WTC11 (cell line): ENCODE measurements at regions not wholly inside any gene's neighbourhood (a gene's known extent, or its start where the extent isn't known, plus 50 kb on each side); places are given as distances from the start of the nearest gene placed in this dataset.

Source experiments
- ATAC-seq: fragments of 200-7000 bp; cut with Tn5 transposase; 2 replicates; pipeline ENCODE4 v1.10.0; 2021; ENCODE audit warnings: mild to moderate bottlenecking, moderate library complexity
- CTCF ChIA-PET: fragments of 300-600 bp; sonication (Branson Sonifier 250); formaldehyde crosslinking; loops from one replicate; lab custom pipeline; 2021; ENCODE audit warnings: antibody characterized with exemption; lab: Charles Lee
- POLR2A ChIA-PET: fragments of 350-600 bp; sonication (Branson Sonifier 250); formaldehyde crosslinking; loops from one replicate; lab custom pipeline; 2021; ENCODE audit warnings: antibody characterized with exemption; lab: Charles Lee
- DNase-seq: peaks from one replicate; pipeline ENCODE4 v3.0.0; 2021; ENCODE audit warnings: low spot score
- H3K27ac Mint-ChIP-seq: 2 replicates; pipeline ENCODE4 v1.8.0; 2021; ENCODE audit warnings: mixed read lengths
- H3K27me3 Mint-ChIP-seq: 2 replicates; pipeline ENCODE4 v1.8.0; 2021; ENCODE audit warnings: low read depth, mild to moderate bottlenecking, moderate library complexity, mixed read lengths
- H3K36me3 Mint-ChIP-seq: 2 replicates; pipeline ENCODE4 v1.8.0; 2021; ENCODE audit warnings: mixed read lengths
- H3K4me1 Mint-ChIP-seq: 2 replicates; pipeline ENCODE4 v1.8.0; 2022; ENCODE audit warnings: mixed read lengths
- H3K4me3 Mint-ChIP-seq: 2 replicates; pipeline ENCODE4 v1.8.0; 2021; ENCODE audit warnings: mild to moderate bottlenecking, moderate library complexity, mixed read lengths
- H3K9me3 Mint-ChIP-seq: 2 replicates; pipeline ENCODE4 v1.8.0; 2021; ENCODE audit warnings: mixed read lengths
- ELF4 ChIP-seq: sonication (generic); formaldehyde crosslinking; IDR thresholded peaks from 2 replicates; pipeline ENCODE4 v1.8.1; 2022; ENCODE audit warnings: low read depth, mild to moderate bottlenecking, moderate library complexity, missing genetic modification reagents
- EMX1 ChIP-seq: fragments of 250-450 bp; sonication (Bioruptor Pico); IDR thresholded peaks from 2 replicates; pipeline ENCODE4 v1.8.0; 2021; ENCODE audit warnings: mild to moderate bottlenecking
- FOXJ3 ChIP-seq: sonication (generic); formaldehyde crosslinking; IDR thresholded peaks from 2 replicates; pipeline ENCODE4 v1.9.0; 2021; ENCODE audit warnings: missing genetic modification reagents, mild to moderate bottlenecking, borderline replicate concordance
- GTF2I ChIP-seq: fragments of 250-450 bp; sonication (Bioruptor Pico); conservative IDR thresholded peaks from 2 replicates; pipeline ENCODE4 v1.4.0; 2021; ENCODE audit warnings: mild to moderate bottlenecking
- IRF2 ChIP-seq: sonication (generic); formaldehyde crosslinking; IDR thresholded peaks from 2 replicates; pipeline ENCODE4 v1.8.0; 2022; ENCODE audit warnings: low read depth, missing genetic modification reagents, borderline replicate concordance
- JAZF1 ChIP-seq: fragments of 250-450 bp; sonication (Bioruptor Pico); IDR thresholded peaks from 2 replicates; pipeline ENCODE4 v1.9.0; 2021; ENCODE audit warnings: moderate library complexity, mild to moderate bottlenecking, inconsistent platforms
- KAT7 ChIP-seq: sonication (generic); formaldehyde crosslinking; IDR thresholded peaks from 2 replicates; pipeline ENCODE4 v1.8.1; 2023; ENCODE audit warnings: missing genetic modification reagents, mild to moderate bottlenecking, borderline replicate concordance
- NFATC4 ChIP-seq: fragments of 250-450 bp; sonication (Bioruptor Pico); IDR thresholded peaks from 2 replicates; pipeline ENCODE4 v1.9.0; 2021; ENCODE audit warnings: mild to moderate bottlenecking
- NFYB ChIP-seq: sonication (generic); formaldehyde crosslinking; conservative IDR thresholded peaks from 2 replicates; pipeline ENCODE4 v1.8.0; 2022; ENCODE audit warnings: low read depth, missing genetic modification reagents
- OVOL2 ChIP-seq: fragments of 250-450 bp; sonication (Bioruptor Pico); IDR thresholded peaks from 2 replicates; pipeline ENCODE4 v1.9.0; 2021; ENCODE audit warnings: mild to moderate bottlenecking, borderline replicate concordance
- SP1 ChIP-seq: sonication (generic); formaldehyde crosslinking; conservative IDR thresholded peaks from 2 replicates; pipeline ENCODE4 v1.8.1; 2022; ENCODE audit warnings: missing genetic modification reagents
- TP53 ChIP-seq: sonication (generic); formaldehyde crosslinking; IDR thresholded peaks from 2 replicates; pipeline ENCODE4 v1.8.1; 2023; ENCODE audit warnings: mild to moderate bottlenecking, missing genetic modification reagents
- ZNF232 ChIP-seq: sonication (generic); formaldehyde crosslinking; IDR thresholded peaks from 2 replicates; pipeline ENCODE4 v1.8.0; 2022; ENCODE audit warnings: mild to moderate bottlenecking, missing genetic modification reagents
- ZNF317 ChIP-seq: sonication (generic); formaldehyde crosslinking; IDR thresholded peaks from 2 replicates; pipeline ENCODE4 v1.8.1; 2023; ENCODE audit warnings: low read depth, mild to moderate bottlenecking, moderate library complexity, missing genetic modification reagents, borderline replicate concordance
- ZNF423 ChIP-seq: fragments of 250-450 bp; sonication (Bioruptor Pico); IDR thresholded peaks from 2 replicates; pipeline ENCODE4 v2.1.2; 2022; ENCODE audit warnings: mild to moderate bottlenecking, moderate library complexity
- TF ChIP-seq, protein P1 (sequence below): sonication (generic); formaldehyde crosslinking; conservative IDR thresholded peaks from 2 replicates; pipeline ENCODE4 v1.8.1; 2023; ENCODE audit warnings: mild to moderate bottlenecking, low read depth, missing genetic modification reagents, moderate library complexity
- TF ChIP-seq, protein P2 (sequence below): sonication (generic); formaldehyde crosslinking; IDR thresholded peaks from 2 replicates; pipeline ENCODE4 v1.8.1; 2023; ENCODE audit warnings: mild to moderate bottlenecking, missing genetic modification reagents, moderate library complexity
- TF ChIP-seq, protein P3 (sequence below): sonication (generic); formaldehyde crosslinking; conservative IDR thresholded peaks from 2 replicates; pipeline ENCODE4 v1.8.1; 2022; ENCODE audit warnings: mild to moderate bottlenecking, missing genetic modification reagents
- TF ChIP-seq, protein P4 (sequence below): sonication (generic); formaldehyde crosslinking; IDR thresholded peaks from 2 replicates; pipeline ENCODE4 v1.8.0; 2023; ENCODE audit warnings: mild to moderate bottlenecking, missing genetic modification reagents
- TF ChIP-seq, protein P5 (sequence below): sonication (generic); formaldehyde crosslinking; IDR thresholded peaks from 2 replicates; pipeline ENCODE4 v1.8.1; 2023; ENCODE audit warnings: mild to moderate bottlenecking, moderate library complexity, missing genetic modification reagents
- TF ChIP-seq, protein P6 (sequence below): fragments of 250-450 bp; sonication (Bioruptor Pico); IDR thresholded peaks from 2 replicates; pipeline ENCODE4 v1.9.0; 2021; ENCODE audit warnings: mild to moderate bottlenecking
- TF ChIP-seq, protein P7 (sequence below): sonication (generic); formaldehyde crosslinking; IDR thresholded peaks from 2 replicates; pipeline ENCODE4 v1.8.1; 2023; ENCODE audit warnings: mild to moderate bottlenecking, missing genetic modification reagents, moderate library complexity

DNA sequence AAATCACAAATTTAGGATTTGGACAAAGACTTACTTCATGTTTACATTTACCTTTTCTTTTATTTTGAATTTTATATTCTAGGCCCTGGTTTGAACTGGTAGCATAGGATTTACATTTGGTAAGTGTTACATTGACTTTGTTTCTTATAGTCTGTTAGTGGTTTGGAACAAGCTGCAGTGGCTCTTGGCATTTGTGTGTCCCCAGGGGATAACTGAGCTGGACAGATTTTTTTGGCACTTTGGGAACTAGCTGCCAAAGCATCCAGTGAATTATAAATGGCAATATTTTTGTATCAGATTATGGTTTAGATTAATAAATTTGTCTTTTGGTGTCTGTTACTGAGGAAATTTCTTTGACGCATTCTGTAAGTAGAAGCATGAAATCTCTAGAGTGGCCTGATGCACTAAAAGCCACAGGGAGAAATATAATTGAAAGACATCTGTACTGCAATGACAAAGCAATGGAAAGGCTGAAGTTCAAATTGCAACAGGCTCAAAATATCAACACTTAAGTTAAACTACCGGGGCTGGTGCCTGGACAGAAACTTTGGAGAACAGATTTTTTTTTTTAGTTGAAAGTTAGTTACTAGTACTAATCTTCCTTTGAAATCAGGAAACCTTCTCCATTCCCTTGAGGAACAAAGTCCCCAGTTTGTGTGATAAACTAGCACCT is 107.6 kb upstream of the PLCXD3 start:
- no peaks in the 10 kb centered on the region for H3K27me3 Mint-ChIP-seq
- ChIA-PET POLR2A (no interaction called here), CTCF (no interaction called here)
- H3K27ac Mint-ChIP-seq = no peak overlapping the region
- H3K4me1 Mint-ChIP-seq = no peaks in the 10 kb centered on the region
- DNase-seq (no peak), ATAC-seq (no peak)
- no peak overlapping the region for H3K4me3 Mint-ChIP-seq
- H3K9me3 Mint-ChIP-seq = no peaks in the 10 kb centered on the region
- no peak for TF ChIP-seq ZNF317 (CRISPR knock-in tag)
- TF ChIP-seq, protein P1, sequence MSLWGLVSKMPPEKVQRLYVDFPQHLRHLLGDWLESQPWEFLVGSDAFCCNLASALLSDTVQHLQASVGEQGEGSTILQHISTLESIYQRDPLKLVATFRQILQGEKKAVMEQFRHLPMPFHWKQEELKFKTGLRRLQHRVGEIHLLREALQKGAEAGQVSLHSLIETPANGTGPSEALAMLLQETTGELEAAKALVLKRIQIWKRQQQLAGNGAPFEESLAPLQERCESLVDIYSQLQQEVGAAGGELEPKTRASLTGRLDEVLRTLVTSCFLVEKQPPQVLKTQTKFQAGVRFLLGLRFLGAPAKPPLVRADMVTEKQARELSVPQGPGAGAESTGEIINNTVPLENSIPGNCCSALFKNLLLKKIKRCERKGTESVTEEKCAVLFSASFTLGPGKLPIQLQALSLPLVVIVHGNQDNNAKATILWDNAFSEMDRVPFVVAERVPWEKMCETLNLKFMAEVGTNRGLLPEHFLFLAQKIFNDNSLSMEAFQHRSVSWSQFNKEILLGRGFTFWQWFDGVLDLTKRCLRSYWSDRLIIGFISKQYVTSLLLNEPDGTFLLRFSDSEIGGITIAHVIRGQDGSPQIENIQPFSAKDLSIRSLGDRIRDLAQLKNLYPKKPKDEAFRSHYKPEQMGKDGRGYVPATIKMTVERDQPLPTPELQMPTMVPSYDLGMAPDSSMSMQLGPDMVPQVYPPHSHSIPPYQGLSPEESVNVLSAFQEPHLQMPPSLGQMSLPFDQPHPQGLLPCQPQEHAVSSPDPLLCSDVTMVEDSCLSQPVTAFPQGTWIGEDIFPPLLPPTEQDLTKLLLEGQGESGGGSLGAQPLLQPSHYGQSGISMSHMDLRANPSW (CRISPR knock-in tag) = no peak
- TF ChIP-seq KAT7 (CRISPR knock-in tag) = no peak
- TF ChIP-seq, protein P2, sequence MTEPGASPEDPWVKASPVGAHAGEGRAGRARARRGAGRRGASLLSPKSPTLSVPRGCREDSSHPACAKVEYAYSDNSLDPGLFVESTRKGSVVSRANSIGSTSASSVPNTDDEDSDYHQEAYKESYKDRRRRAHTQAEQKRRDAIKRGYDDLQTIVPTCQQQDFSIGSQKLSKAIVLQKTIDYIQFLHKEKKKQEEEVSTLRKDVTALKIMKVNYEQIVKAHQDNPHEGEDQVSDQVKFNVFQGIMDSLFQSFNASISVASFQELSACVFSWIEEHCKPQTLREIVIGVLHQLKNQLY (CRISPR knock-in tag) = no peak
- no peak for TF ChIP-seq ELF4 (CRISPR knock-in tag)
- no peak for TF ChIP-seq GTF2I (CRISPR knock-in tag)
- no peak for TF ChIP-seq FOXJ3
- TF ChIP-seq, protein P3, sequence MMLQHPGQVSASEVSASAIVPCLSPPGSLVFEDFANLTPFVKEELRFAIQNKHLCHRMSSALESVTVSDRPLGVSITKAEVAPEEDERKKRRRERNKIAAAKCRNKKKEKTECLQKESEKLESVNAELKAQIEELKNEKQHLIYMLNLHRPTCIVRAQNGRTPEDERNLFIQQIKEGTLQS (CRISPR knock-in tag) = no peak
- TF ChIP-seq NFATC4 (CRISPR knock-in tag) = no peak
- H3K36me3 Mint-ChIP-seq = no peaks in the 10 kb centered on the region

DNA sequence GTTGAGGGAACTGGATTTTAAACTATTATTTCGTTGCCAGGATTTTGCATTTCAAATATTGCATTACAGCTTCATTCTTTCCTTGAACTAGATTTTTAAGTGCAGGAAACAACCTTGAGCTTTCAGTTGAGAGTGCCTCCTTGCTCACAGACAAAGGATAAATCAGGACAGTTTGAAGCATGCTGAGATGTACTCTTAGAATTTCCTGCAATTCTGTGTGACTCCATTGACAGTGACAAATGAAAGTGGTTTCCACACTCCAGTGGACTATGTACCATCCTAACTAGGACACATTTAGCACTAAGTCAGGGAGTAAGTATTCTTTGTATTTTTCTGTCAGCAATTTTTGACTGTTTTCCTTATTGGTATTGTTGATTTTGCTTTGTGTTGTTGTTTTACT is 100.0 kb upstream of the PLCXD3 start:
- CTCF ChIA-PET = no interaction called here
- Mint-ChIP-seq H3K27ac (no peak overlapping the region), H3K36me3 (peaks cover 21% of the 10 kb centered on the region), H3K4me3 (no peak overlapping the region), H3K9me3 (peaks cover 52% of the 10 kb centered on the region), H3K27me3 (no peaks in the 10 kb centered on the region; the same call in 1 of the 2 replicates), H3K4me1 (no peaks in the 10 kb centered on the region)
- DNase-seq (no peak), ATAC-seq (no peak)
- POLR2A ChIA-PET = no interaction called here
- TF ChIP-seq, protein P4, sequence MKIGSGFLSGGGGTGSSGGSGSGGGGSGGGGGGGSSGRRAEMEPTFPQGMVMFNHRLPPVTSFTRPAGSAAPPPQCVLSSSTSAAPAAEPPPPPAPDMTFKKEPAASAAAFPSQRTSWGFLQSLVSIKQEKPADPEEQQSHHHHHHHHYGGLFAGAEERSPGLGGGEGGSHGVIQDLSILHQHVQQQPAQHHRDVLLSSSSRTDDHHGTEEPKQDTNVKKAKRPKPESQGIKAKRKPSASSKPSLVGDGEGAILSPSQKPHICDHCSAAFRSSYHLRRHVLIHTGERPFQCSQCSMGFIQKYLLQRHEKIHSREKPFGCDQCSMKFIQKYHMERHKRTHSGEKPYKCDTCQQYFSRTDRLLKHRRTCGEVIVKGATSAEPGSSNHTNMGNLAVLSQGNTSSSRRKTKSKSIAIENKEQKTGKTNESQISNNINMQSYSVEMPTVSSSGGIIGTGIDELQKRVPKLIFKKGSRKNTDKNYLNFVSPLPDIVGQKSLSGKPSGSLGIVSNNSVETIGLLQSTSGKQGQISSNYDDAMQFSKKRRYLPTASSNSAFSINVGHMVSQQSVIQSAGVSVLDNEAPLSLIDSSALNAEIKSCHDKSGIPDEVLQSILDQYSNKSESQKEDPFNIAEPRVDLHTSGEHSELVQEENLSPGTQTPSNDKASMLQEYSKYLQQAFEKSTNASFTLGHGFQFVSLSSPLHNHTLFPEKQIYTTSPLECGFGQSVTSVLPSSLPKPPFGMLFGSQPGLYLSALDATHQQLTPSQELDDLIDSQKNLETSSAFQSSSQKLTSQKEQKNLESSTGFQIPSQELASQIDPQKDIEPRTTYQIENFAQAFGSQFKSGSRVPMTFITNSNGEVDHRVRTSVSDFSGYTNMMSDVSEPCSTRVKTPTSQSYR (CRISPR knock-in tag) = no peak
- TF ChIP-seq NFYB (CRISPR knock-in tag) (no peak), ZNF232 (CRISPR knock-in tag) (no peak), OVOL2 (no peak), IRF2 (CRISPR knock-in tag) (no peak), ZNF317 (CRISPR knock-in tag) (no peak), EMX1 (CRISPR knock-in tag) (no peak), ZNF423 (no peak), JAZF1 (CRISPR knock-in tag) (no peak), TP53 (no peak), SP1 (CRISPR knock-in tag) (no peak)
- TF ChIP-seq, protein P5, sequence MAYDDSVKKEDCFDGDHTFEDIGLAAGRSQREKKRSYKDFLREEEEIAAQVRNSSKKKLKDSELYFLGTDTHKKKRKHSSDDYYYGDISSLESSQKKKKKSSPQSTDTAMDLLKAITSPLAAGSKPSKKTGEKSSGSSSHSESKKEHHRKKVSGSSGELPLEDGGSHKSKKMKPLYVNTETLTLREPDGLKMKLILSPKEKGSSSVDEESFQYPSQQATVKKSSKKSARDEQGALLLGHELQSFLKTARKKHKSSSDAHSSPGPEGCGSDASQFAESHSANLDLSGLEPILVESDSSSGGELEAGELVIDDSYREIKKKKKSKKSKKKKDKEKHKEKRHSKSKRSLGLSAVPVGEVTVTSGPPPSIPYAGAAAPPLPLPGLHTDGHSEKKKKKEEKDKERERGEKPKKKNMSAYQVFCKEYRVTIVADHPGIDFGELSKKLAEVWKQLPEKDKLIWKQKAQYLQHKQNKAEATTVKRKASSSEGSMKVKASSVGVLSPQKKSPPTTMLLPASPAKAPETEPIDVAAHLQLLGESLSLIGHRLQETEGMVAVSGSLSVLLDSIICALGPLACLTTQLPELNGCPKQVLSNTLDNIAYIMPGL (CRISPR knock-in tag) = no peak
- TF ChIP-seq, protein P6, sequence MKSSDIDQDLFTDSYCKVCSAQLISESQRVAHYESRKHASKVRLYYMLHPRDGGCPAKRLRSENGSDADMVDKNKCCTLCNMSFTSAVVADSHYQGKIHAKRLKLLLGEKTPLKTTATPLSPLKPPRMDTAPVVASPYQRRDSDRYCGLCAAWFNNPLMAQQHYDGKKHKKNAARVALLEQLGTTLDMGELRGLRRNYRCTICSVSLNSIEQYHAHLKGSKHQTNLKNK (CRISPR knock-in tag) = no peak
- TF ChIP-seq, protein P7, sequence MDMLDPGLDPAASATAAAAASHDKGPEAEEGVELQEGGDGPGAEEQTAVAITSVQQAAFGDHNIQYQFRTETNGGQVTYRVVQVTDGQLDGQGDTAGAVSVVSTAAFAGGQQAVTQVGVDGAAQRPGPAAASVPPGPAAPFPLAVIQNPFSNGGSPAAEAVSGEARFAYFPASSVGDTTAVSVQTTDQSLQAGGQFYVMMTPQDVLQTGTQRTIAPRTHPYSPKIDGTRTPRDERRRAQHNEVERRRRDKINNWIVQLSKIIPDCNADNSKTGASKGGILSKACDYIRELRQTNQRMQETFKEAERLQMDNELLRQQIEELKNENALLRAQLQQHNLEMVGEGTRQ (CRISPR knock-in tag) = no peak
- TF ChIP-seq, protein P2 (CRISPR knock-in tag) = no peak
